ENCODE measurements at regions not wholly inside any gene's neighbourhood (a gene's known extent, or its start where the extent isn't known, plus 50 kb on each side); places are given as distances from the start of the nearest gene placed in this dataset.

DNA sequence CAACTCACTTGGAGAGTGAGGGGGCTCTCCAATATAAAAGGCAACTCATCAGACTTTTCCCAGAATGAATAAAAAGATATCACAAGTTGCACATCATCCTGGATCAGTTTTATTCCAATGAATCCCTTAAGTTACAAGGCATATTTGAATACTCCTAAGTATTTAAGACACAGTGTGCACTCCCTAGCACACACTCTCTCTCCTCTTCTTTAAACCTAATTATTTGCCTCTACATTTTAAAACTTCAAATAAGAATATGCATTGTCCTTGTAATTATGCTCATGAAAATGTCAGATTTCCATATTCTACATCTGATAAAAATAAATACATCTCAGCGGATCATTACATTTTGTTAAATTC lies 273.6 kb downstream of the ADGB start:
- Histone ChIP-seq H3K27ac (ENCODE audit: control insufficient read depth, insufficient read depth) (no peak overlapping the region), H3K4me1 (ENCODE audit: control insufficient read depth, insufficient read depth, low read length) (no peaks in the 10 kb centered on the region), H2AFZ (ENCODE audit: control insufficient read depth, low read depth, low read length) (no peak overlapping the region), H3K36me3 (ENCODE audit: control insufficient read depth in 2 of 2, insufficient read depth in 2 of 2, low read length in 1 of 2) (no peaks in the 10 kb centered on the region), H3K9ac (ENCODE audit: control insufficient read depth, insufficient read depth, low read length) (no peak overlapping the region), H3K4me3 (no peak overlapping the region), H4K20me1 (ENCODE audit: control insufficient read depth, insufficient read depth) (no peaks in the 10 kb centered on the region), H3K27me3 (replicated peaks in 1 of 2; ENCODE audit: control insufficient read depth in 2 of 2, insufficient read depth in 2 of 2, low read length in 1 of 2) (no peaks in the 10 kb centered on the region), H3K79me2 (ENCODE audit: control insufficient read depth, insufficient read depth, low read length) (no peaks in the 10 kb centered on the region), H3K9me3 (replicated peaks; ENCODE audit: control insufficient read depth, insufficient read depth, low read length) (no peaks in the 10 kb centered on the region), H3K4me2 (ENCODE audit: control insufficient read depth, insufficient read depth) (no peak overlapping the region)
- SMC1A ChIA-PET (ENCODE audit: uncharacterized antibody, unreplicated experiment) = no interaction called here
- POLR2A ChIA-PET = no interaction called here
- FAIRE-seq (no peak), DNase-seq (ENCODE audit: low read depth, low spot score) (no peak), ATAC-seq (no peak)
- TF ChIP-seq RAD21 (IDR thresholded peaks at IDR 0.05; ENCODE audit: insufficient read depth, low read depth, low read length) (no peak), ZNF592 (IDR thresholded peaks at IDR 0.05) (no peak), SMARCA5 (IDR thresholded peaks at IDR 0.05) (no peak), TCF3 (IDR thresholded peaks at IDR 0.05; ENCODE audit: borderline replicate concordance, insufficient read depth, low read depth, low read length) (no peak), RAD51 (IDR thresholded peaks at IDR 0.05) (no peak), ETV6 (conservative IDR thresholded peaks at IDR 0.05 in 1 of 2, IDR thresholded peaks at IDR 0.05 in 1 of 2; ENCODE audit: borderline replicate concordance in 1 of 2, low read depth in 1 of 2) (no peak), JUND (IDR thresholded peaks at IDR 0.05; ENCODE audit: low read depth, low read length) (no peak), ZNF207 (IDR thresholded peaks at IDR 0.05; ENCODE audit: borderline replicate concordance) (no peak), NFYA (IDR thresholded peaks at IDR 0.05; ENCODE audit: borderline replicate concordance, low read depth, low read length) (no peak), MXI1 (IDR thresholded peaks at IDR 0.05; ENCODE audit: low read depth, low read length) (no peak), JUNB (IDR thresholded peaks at IDR 0.05) (no peak), SMC3 (IDR thresholded peaks at IDR 0.05; ENCODE audit: borderline replicate concordance, low read length) (no peak), NKRF (conservative IDR thresholded peaks at IDR 0.05) (no peak), NFXL1 (IDR thresholded peaks at IDR 0.05; ENCODE audit: borderline replicate concordance) (no peak), ZNF217 (IDR thresholded peaks at IDR 0.05) (no peak), BCL11A (IDR thresholded peaks at IDR 0.05; ENCODE audit: low read depth, low read length) (no peak), SMAD5 (IDR thresholded peaks at IDR 0.05; ENCODE audit: low read depth) (no peak), RUNX3 (IDR thresholded peaks at IDR 0.05; ENCODE audit: low read length) (no peak), MEF2B (IDR thresholded peaks at IDR 0.05; ENCODE audit: partially characterized antibody, poor library complexity, severe bottlenecking) (no peak)
- TF ChIP-seq, protein P1, sequence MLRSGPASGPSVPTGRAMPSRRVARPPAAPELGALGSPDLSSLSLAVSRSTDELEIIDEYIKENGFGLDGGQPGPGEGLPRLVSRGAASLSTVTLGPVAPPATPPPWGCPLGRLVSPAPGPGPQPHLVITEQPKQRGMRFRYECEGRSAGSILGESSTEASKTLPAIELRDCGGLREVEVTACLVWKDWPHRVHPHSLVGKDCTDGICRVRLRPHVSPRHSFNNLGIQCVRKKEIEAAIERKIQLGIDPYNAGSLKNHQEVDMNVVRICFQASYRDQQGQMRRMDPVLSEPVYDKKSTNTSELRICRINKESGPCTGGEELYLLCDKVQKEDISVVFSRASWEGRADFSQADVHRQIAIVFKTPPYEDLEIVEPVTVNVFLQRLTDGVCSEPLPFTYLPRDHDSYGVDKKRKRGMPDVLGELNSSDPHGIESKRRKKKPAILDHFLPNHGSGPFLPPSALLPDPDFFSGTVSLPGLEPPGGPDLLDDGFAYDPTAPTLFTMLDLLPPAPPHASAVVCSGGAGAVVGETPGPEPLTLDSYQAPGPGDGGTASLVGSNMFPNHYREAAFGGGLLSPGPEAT (IDR thresholded peaks at IDR 0.05; ENCODE audit: low read depth) = no peak
- WGBS (ENCODE audit: insufficient coverage, insufficient replicate concordance, low lambda C conversion rate, missing lambda C conversion rate) = 100% methylated on average over 1 of the region's 1 CpG
- in situ Hi-C loops (cut with MboI) (no loop called here), intact Hi-C loops (cut with micrococcal nuclease; ENCODE audit: unreplicated experiment) (no loop called here)
- RAD21 ChIA-PET (ENCODE audit: unreplicated experiment) = no interaction called here
- CTCF ChIA-PET = no interaction called here
- BruUV-seq (replicated peaks) = no TSS peak

Data from GM12878 (cell line).